HuH-7.5 (cell line): ENCODE measurements at regions not wholly inside any gene's neighbourhood (a gene's known extent, or its start where the extent isn't known, plus 50 kb on each side); places are given as distances from the start of the nearest gene placed in this dataset.

Source experiments
- DNase-seq: peaks from one replicate; pipeline ENCODE4 v3.0.0; 2011; ENCODE audit warnings: low spot score

DNA sequence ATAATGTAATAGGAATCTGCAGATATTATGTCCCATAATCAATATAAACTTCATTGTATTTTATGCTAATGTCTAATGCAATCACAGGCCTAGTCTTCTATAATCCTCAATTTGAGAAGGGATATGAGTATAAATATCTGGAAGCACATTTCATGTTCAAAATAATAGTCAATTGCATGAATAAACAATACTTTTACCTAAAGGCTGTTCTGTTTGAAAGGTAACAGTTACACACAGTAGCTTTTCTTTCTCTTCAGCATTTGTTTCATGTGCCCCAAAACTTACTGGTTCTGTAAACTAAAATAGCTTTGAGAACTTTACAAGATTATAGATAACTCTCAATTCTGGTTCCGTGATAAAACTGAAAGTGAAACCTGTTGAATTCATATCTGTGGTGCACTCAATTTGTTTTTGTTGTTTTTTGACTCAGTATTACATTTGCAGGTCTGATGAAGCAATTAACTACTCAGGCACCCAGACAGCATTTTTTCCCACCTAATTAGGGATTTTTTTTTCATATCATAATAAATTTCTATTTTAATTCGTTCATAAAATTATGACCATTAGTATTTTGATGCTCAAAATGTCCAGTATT, 1193.8 kb downstream of the SLITRK1 start:
- no peak for DNase-seq

GRCh38 chr13:82687884-82688283, 1194.4 kb downstream of the SLITRK1 start:
- no peak for DNase-seq

GRCh38 chr13:82681535-82681934, 1200.7 kb downstream of the SLITRK1 start:
- DNase-seq: no peak

DNA sequence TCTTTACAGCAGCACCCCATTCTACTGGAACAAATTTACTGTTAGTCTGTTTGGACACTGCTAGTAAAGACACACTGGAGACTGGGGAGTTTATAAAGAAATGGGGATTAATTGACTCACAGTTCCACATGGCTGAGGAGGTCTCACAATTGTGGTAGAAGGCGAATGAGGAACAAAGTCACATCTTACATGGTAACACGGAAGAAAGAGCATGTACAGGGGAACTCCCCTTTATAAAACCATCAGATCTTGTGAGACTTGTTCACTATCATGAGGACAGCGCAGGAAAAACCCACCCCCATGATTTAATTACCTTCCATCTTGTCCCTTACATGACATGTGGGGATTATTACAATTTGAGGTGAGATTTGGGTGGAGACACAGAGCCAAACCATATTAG, 1204.2 kb downstream of the SLITRK1 start:
- DNase-seq: no peak

GRCh38 chr13:82675024-82675423, 1207.2 kb downstream of the SLITRK1 start:
- DNase-seq: no peak

- DNase-seq: no peak
Observed at GRCh38 chr13:82674546-82674945, 1207.7 kb downstream of the SLITRK1 start.

DNA sequence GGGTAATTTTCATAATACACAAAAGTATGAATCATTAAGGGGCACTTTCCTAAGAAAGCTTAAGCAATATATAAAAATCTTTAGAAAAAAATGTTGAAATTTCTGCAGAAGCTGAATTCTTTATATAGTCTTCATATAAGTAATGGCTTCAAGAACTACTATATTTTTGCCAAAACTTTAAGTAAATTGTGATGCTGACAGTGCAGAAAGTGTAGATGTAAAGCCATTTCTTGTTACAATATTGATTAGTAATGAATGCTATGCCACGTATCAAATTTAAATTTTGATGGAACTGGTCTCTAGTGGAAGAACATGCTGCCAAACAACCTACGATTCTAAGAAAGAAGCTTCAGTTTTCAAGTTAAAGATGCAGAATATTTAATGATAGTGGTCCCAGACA, 1210.0 kb downstream of the SLITRK1 start:
- no peak for DNase-seq

GRCh38 chr13:82664183-82664582, 1218.1 kb downstream of the SLITRK1 start:
- no peak for DNase-seq

- DNase-seq: no peak
Observed at GRCh38 chr13:82661126-82661525, 1221.1 kb downstream of the SLITRK1 start.

- DNase-seq: no peak
Observed at GRCh38 chr13:82658811-82659210, 1223.5 kb downstream of the SLITRK1 start.

- no peak for DNase-seq
Observed at GRCh38 chr13:82657471-82657870, 1224.8 kb downstream of the SLITRK1 start.

DNA sequence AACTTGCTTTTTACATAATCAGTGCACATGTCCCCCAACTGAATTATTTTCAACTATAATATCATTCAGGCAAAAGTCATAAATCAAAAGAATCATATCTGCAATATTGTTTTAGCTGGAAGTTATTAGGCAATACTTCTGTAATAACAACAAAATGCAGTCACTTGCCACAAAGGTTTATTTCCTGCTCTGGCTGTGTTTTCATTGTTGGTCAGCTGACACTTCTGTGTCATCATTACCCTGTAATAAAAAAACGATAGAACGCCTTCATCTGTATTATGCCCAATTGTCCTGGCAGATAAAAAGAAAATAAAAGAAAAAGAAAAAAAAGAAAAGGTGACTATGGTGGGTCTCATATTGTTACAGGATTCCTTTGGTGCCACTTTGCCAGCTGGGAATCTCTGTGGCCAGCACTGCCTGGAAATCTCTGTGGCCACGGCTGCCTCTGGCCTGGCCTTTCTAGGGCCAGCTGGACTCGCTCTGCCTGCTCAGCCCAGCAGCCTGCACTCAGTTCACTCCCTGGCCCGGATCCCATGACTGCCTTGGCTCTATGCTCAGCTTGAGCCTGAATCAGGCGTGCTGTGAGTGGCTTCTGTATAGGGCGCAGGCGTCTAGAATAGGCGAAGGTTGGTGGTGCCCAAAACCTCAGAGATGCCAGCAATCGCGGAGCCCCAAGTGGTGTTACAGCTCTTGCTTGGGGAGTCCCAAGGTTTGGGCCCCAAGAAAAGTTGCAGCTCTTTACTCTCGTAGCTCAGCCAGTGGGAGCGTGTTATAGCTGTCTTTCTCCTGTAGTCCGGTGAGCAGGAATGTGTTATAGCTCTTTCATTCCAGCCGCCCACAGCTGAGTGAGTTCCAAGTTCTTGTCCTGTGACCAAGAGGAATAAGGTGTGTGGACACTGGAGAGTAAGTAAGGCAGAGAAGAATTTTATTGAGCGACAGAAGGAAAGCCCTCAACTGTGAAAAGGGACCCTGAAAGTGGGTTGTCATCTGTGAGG, 1227.1 kb downstream of the SLITRK1 start:
- DNase-seq: no peak

- no peak for DNase-seq
Observed at GRCh38 chr13:82654143-82654542, 1228.1 kb downstream of the SLITRK1 start.

- DNase-seq: no peak
Observed at GRCh38 chr13:82647540-82647939, 1234.7 kb downstream of the SLITRK1 start.

- no peak for DNase-seq
Observed at GRCh38 chr13:82636119-82636518, 1246.2 kb downstream of the SLITRK1 start.

DNA sequence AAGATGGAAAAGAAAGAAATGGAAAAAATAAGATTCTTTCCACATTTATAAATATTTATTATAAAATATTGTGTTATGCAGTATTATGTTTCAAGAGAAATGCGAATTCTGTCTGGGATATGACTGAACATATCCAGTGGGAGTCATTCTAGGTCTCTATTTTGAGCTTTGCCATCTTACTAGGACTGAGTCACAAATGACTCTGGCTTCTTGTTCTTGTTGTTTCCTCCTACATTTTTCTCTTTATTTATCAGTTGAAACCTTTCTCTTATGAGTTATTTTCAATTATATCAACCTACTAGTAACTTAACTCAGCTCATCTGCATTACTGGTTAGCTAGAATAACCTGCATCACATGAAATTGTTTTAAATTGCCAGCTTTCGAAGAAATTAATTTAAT, 1247.3 kb downstream of the SLITRK1 start:
- DNase-seq: no peak

DNA sequence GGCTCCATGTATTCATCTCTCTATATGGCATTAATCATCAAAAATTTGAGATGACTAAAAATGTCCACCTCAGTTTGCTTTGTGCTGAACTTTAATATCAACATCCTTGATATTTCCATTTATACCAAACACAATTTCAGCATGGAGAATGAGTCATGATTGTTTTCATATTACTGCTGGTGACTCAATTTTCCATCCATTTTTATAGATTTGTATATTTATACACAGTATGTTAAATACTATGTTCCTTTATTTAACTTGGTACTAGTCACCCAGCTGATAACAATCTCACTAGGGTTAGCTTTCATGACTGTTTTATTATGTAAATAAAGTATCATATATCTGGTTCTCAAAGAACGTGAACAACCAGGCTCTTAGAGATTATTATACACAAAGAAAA, 1255.1 kb downstream of the SLITRK1 start:
- no peak for DNase-seq

- DNase-seq: no peak
Observed at GRCh38 chr13:82625717-82626116, 1256.6 kb downstream of the SLITRK1 start.

DNA sequence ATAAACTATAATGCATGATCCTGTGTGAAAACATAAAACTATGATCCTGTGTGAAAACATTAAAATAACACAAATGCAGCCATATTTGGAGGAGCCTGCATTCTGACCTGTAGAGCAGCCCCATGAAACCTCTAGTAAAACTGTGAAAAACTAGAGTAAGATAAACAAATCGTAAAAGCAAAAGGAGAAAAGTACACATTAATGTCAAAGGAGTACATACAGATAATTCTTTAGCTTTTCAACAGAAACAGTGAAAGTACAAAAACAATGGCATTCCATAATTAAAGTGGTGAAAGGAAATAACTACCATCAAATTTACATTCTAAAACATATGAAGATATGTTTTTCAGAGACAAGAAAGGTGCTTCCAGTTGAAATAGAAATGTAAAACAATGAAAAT, 1267.2 kb downstream of the SLITRK1 start:
- no peak for DNase-seq

DNA sequence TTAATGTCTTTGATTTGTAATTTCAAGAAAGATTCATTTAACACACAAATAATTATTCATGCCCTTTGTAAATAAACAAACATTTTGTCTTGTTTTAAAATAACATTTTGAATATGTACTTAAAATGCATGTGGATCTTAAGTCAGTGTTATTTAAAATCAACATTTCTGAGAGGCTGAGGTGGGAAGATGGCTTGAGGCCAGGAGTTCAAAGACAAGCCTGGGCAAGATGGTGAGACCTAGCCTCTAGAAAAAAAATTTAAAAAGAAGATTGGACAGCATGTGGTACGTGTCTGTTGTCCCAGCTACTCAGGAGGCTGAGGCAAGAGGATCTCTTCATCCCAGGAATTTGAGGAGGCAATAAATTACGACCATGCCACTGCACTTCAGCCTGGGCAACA, 1268.2 kb downstream of the SLITRK1 start:
- no peak for DNase-seq

DNA sequence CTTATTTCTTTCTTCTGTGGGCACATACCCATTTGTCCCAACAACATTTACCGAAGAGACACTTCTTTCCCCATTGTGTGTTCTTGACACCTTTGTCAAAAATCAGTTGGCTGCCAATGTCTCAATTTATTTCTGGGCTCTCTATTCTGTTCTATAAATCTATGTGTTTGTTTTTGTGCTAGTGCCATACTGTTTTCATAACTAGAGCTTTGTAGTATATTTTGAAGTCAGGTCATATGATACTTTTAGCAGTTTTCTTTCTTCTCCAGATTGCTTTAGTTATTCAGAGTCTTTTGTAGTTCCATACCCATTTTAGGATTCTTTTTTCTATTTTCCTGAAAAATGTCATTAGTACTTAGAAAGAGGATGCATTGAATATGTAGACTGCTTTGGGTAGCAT, 1276.3 kb downstream of the SLITRK1 start:
- DNase-seq: no peak

GRCh38 chr13:82597747-82598146, 1284.5 kb downstream of the SLITRK1 start:
- no peak for DNase-seq

DNA sequence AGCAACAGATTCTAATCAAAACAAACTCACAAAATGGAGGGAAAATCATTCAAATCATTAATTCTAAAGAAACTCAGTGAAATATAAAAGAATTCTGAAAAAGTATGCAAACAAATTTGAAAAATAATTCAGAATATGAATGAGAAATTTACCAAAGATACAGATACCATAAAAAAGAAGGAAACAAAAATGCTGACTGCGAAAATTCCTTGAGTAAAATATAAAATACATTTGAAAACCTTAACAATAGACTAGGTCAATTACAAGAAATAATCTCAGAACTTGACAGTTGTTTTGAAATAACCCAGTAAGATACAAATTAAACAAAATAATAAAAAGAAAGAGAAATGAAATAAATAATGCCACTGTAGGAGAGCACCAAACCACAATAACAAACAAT, 1289.0 kb downstream of the SLITRK1 start:
- no peak for DNase-seq

DNA sequence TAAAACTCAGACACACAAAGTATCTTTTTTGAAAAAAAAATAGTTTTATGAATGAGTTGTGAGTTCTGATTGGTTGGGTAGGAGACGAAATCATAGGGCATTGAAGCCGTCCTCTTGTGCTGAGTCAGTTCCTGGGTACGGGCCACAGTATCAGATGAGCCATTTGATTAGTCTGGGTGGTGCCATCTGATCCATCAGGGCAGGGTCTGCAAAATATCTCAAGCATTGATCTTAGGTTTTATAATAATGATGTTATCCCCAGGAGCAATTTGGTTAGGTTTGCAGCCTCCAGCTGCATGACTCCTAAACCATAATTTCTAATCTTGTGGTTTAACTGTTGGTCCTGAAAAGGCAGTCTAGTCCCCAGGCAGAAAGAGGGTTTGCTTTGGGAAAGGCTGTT, 1310.6 kb downstream of the SLITRK1 start:
- DNase-seq: no peak
